Spinal cord (tissue), 9 donors: ENCODE measurements at regions not wholly inside any gene's neighbourhood (a gene's known extent, or its start where the extent isn't known, plus 50 kb on each side); places are given as distances from the start of the nearest gene placed in this dataset.

ENCODE experiments used
- DNase-seq, 6 donors: peaks; one replicate each; pipeline versions ENCODE4 v3.0.0 to v3.0.0-alpha.2; 2013 to 2015; ENCODE audit warnings: low spot score in 6 of 6, low read depth in 4 of 6
- H3K27ac ChIP-seq: one replicate; pipeline ENCODE4 v1.5.1; 2013; ENCODE audit warnings: low read depth, low read length, control low read depth
- H3K27me3 ChIP-seq: one replicate; pipeline ENCODE4 v1.6.1; 2013; ENCODE audit warnings: low read length; ENCODE audit not compliant: control insufficient read depth, insufficient read depth
- H3K36me3 ChIP-seq: one replicate; pipeline ENCODE4 v1.6.1; 2013; ENCODE audit warnings: low read length; ENCODE audit not compliant: control insufficient read depth, insufficient read depth
- H3K4me1 ChIP-seq: one replicate; pipeline ENCODE4 v1.6.1; 2013; ENCODE audit warnings: low read length; ENCODE audit not compliant: control insufficient read depth, insufficient read depth
- H3K4me3 ChIP-seq: one replicate; pipeline ENCODE4 v1.5.1; 2013; ENCODE audit warnings: low read depth, low read length, control low read depth
- H3K9me3 ChIP-seq: one replicate; pipeline ENCODE4 v1.6.1; 2013; ENCODE audit warnings: low read length; ENCODE audit not compliant: control insufficient read depth, insufficient read depth
- WGBS: methylation state at CpG from one replicate; pipeline ENCODE4 v1.1.5; 2013; ENCODE audit warnings: missing lambda C conversion rate; ENCODE audit not compliant: insufficient coverage; 5-methylcytosine and 5-hydroxymethylcytosine counted together
- donor health status: healthy.

DNA sequence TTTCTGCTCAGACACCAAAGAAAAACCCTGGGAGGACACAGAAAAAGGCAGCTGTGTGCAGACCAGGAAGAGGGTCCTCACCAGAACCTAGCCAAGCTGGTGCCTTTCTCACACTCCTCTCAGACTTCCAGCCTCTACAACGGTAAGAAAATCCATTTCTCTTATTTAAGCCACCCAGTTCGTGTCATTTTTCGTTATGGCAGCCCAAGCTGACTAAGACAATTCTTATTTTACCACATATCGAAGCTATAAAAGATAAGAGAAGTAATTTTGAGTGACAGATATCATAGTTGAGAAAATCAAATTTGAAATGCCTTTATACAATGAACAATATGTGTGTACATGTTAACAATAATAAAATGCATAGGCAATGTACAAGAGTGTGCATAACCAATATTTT lies 219.5 kb downstream of the CBLN2 start:
- H3K4me1 ChIP-seq, result no peaks in the 10 kb centered on the region
- WGBS, result 60% methylated on average over 1 of the region's 4 CpGs
- no peak overlapping the region for H3K27ac ChIP-seq
- H3K27me3 ChIP-seq, result no peaks in the 10 kb centered on the region
- no peak overlapping the region for H3K4me3 ChIP-seq
- DNase-seq, result no peak
- H3K9me3 ChIP-seq, result no peaks in the 10 kb centered on the region
- no peaks in the 10 kb centered on the region for H3K36me3 ChIP-seq

DNA sequence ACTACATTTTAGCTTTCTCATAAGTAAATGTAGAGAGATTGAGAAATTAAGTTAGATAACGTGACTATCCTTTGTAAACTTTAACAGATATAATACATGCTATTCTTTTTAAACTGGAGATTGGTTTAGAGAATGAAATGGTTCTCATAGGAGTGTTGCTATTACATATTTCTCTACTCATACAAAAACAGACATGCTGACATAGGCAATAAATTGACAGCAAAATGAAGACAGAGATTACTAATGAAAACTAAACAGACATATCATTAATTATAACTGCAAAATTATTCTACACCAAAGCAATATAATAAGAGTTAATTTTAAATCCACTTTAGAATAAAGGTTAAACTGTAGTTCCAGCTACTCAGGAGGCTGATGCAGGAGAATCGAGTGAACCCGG lies 227.6 kb downstream of the CBLN2 start:
- no peak overlapping the region for H3K27ac ChIP-seq
- no peak overlapping the region for H3K4me3 ChIP-seq
- H3K27me3 ChIP-seq, result no peaks in the 10 kb centered on the region
- H3K9me3 ChIP-seq, result no peaks in the 10 kb centered on the region
- WGBS, result no CpG with 5 or more reads among the region's 3 CpGs
- H3K4me1 ChIP-seq, result no peaks in the 10 kb centered on the region
- peak in 1 of 6 donors; percentile 29 for DNase-seq
- H3K36me3 ChIP-seq, result no peaks in the 10 kb centered on the region

DNA sequence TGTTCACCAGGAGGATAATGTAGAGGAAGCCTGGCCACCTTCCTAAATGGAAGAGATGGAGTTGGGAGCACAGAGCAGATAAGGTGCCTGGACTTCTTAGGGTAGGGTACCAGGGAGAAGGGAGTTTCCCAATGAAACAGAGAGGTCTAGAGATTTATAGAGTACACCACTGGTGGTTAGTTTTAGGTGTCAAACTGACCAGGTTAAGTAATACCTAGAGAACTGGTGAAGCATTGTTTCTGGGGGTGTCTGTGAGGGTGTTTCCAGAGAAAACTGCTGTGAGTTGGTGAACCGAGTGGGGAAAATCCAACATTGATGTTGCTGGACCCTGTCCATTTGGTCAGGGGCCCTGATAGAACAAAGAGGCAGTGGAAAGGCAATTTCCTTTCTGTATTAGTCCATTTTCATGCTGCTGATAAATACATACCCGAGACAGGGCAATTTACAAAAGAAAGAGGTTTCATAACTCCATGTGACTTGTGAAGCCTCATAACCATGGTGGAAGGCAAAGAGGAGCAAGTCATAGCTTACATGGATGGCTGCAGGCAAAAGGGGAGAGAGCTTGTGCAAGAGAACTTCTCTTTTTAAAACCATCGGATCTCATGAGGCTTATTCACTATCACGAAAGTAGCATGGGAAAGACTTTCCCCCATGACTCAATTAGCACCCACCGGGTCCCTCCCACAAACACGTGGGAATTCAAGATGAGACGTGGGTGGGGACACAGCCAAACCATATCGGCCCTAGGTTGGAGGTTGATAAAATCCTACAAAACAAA lies 260.8 kb downstream of the CBLN2 start:
- no peaks in the 10 kb centered on the region for H3K9me3 ChIP-seq
- H3K36me3 ChIP-seq, result no peaks in the 10 kb centered on the region
- no peak overlapping the region for H3K4me3 ChIP-seq
- H3K27me3 ChIP-seq, result no peaks in the 10 kb centered on the region
- no peak overlapping the region for H3K27ac ChIP-seq
- WGBS, result 83% methylated on average over 2 of the region's 8 CpGs
- no peak for DNase-seq
- no peaks in the 10 kb centered on the region for H3K4me1 ChIP-seq

DNA sequence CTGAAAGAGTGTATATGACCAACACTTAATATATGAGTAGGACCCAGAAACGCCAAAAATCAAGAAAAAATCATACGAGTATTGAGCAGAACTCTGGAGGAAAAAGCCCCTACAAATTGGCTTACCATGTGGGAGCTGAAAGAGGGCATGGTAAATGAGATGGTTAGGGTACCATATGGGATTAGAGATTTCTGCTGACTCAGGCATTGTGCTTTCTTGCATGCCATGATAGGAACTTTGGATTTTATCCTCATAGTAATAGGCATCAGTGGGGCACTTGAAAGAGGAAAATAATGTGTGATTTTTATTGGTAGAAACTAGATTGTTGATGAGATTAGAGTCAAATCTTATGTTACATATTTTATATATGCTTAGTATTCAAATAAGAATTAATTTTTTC lies 271.1 kb downstream of the CBLN2 start:
- no peak overlapping the region for H3K4me3 ChIP-seq
- no peaks in the 10 kb centered on the region for H3K9me3 ChIP-seq
- WGBS, result no CpG with 5 or more reads among the region's 2 CpGs
- H3K4me1 ChIP-seq, result no peaks in the 10 kb centered on the region
- no peaks in the 10 kb centered on the region for H3K36me3 ChIP-seq
- no peaks in the 10 kb centered on the region for H3K27me3 ChIP-seq
- H3K27ac ChIP-seq, result no peak overlapping the region
- DNase-seq, result no peak

DNA sequence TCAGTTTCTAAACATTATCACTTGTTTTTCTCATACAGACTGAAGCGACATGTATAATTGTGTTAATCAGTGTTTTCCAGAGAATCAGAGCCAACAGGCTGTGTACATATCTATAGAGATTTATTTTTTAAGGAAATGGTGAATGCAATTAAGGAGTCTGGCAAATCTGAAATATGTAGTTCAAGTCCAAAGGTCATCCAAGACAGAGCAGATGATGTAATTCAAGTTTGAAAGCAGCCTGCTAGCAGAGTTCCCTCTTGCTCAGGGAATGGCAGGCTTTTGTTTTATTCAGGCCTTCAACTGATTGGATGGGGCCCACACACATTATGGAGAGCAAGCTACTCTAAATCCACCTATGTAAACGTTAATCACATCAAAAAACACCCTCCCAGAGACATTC lies 282.6 kb downstream of the CBLN2 start:
- Histone ChIP-seq H3K4me3 (no peak overlapping the region), H3K27me3 (no peaks in the 10 kb centered on the region), H3K27ac (no peak overlapping the region), H3K9me3 (no peaks in the 10 kb centered on the region), H3K36me3 (no peaks in the 10 kb centered on the region), H3K4me1 (no peaks in the 10 kb centered on the region)
- DNase-seq, result no peak
- WGBS, result 100% methylated on average over 1 of the region's 2 CpGs

DNA sequence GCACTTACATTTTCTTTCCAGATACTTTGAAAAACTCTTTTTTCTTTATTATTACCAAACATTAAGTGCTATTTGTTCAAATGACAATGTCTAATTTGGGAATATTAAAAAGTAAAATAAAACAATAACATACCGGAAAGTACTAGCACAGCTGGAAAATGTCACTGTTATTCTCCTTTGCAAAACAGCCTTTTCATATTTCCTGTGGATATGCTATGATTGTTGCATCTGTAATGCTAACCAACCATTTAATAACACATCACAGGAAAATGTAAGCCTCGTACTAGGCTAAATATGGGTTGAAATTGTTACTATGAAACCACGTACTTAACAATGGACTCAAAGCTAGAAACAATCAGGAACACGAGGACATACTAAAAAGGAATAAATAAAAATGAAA lies 298.1 kb downstream of the CBLN2 start:
- H3K27ac ChIP-seq, result no peak overlapping the region
- no peaks in the 10 kb centered on the region for H3K4me1 ChIP-seq
- no peak overlapping the region for H3K4me3 ChIP-seq
- H3K36me3 ChIP-seq, result no peaks in the 10 kb centered on the region
- no CpG with 5 or more reads among the region's 4 CpGs for WGBS
- no peaks in the 10 kb centered on the region for H3K9me3 ChIP-seq
- no peaks in the 10 kb centered on the region for H3K27me3 ChIP-seq
- peak in 1 of 6 donors; percentile 23 for DNase-seq

DNA sequence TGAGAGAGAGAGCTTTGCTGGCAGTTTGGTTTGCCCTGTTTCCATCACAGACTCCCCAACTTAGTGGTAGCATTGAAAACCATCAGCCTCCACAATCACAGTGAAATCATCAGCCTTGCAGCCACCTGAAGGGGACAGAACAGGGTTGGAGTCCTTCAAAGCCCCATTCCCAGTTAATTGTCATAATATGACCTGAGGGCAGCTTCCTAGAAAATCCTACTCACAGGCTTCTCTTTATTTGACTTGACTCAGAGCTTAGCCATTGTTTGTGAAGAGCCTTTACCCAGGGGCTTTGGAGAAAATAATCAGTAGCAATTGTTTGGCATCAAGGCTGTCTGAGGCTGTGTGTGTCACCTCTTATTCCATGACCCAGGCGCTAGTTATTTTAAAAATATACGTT lies 308.7 kb downstream of the CBLN2 start:
- no peak for DNase-seq
- peaks cover 3% of the 10 kb centered on the region for H3K4me1 ChIP-seq
- no peaks in the 10 kb centered on the region for H3K36me3 ChIP-seq
- no peak overlapping the region for H3K4me3 ChIP-seq
- no peaks in the 10 kb centered on the region for H3K27me3 ChIP-seq
- WGBS, result no CpG with 5 or more reads among the region's 2 CpGs
- no peaks in the 10 kb centered on the region for H3K9me3 ChIP-seq
- H3K27ac ChIP-seq, result no peak overlapping the region

DNA sequence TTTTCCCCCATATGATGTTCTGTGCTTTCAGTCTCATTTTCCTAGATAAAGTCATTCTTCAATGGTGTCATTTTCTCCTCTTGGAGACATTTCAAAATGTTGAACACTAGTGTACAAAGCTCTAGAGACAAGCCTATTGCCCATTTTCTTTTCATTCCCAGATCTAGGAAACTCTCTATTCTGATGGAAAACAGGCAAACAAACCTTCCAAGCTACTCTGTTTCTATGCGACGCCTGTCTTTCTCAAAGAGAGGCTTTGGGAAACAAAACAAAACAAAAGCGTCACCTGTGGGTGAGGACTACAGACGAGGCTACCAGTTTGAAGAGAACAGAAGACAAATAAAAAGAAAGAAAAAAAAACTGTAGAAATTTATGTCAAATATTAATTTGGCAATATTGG lies 311.0 kb downstream of the CBLN2 start:
- H3K4me3 ChIP-seq, result no peak overlapping the region
- H3K9me3 ChIP-seq, result no peaks in the 10 kb centered on the region
- no peak overlapping the region for H3K27ac ChIP-seq
- H3K27me3 ChIP-seq, result no peaks in the 10 kb centered on the region
- WGBS, result no CpG with 5 or more reads among the region's 4 CpGs
- peaks cover 3% of the 10 kb centered on the region for H3K4me1 ChIP-seq
- H3K36me3 ChIP-seq, result no peaks in the 10 kb centered on the region
- peak in 3 of 6 donors; percentile 3 to 45 (median 24) for DNase-seq

DNA sequence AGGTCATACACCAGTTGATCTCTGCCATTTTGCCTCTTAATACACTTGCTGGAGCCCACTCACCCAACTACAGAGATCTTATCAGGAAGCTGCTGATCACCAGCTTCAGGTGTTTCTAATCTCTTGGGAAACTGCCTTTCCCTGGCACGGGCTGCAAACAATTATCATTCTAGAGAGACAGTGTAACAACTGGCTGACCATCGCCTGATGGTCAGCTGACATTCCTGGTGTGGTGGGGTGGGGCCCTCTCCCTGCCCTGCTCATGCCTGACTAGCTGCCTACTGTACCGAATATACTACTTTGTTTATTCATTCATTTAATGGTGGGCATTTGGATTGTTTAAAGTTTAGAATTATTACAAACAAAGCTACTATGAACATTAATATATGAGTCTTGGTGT lies 311.5 kb downstream of the CBLN2 start:
- no CpG with 5 or more reads among the region's 3 CpGs for WGBS
- Histone ChIP-seq H3K36me3 (no peaks in the 10 kb centered on the region), H3K27ac (no peak overlapping the region), H3K4me3 (no peak overlapping the region), H3K4me1 (peaks cover 3% of the 10 kb centered on the region), H3K27me3 (no peaks in the 10 kb centered on the region), H3K9me3 (no peaks in the 10 kb centered on the region)
- no peak for DNase-seq

DNA sequence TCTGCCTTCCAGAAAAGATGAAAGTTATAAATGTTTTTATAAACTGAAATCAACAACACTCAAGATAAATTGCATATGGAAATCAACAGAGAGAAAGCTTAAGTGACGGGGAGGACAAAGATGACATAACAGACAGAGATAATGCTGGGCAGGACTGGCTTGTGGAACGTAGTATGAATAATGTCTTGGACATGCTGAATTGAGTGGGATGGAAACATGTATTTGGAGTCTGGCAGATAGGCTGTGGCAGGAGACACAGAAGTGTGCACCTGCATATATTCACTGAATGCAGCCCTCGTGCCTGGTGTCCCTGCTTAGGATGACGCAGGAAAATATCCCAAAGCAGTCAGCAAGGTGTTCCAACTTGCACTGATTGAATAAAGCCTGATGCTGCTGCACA lies 318.2 kb downstream of the CBLN2 start:
- Histone ChIP-seq H3K4me1 (no peaks in the 10 kb centered on the region), H3K36me3 (no peaks in the 10 kb centered on the region), H3K4me3 (no peak overlapping the region), H3K9me3 (no peaks in the 10 kb centered on the region), H3K27me3 (no peaks in the 10 kb centered on the region), H3K27ac (no peak overlapping the region)
- 93% methylated on average over 4 of the region's 4 CpGs for WGBS
- DNase-seq, result no peak
